ENCODE measurements at regions not wholly inside any gene's neighbourhood (a gene's known extent, or its start where the extent isn't known, plus 50 kb on each side); places are given as distances from the start of the nearest gene placed in this dataset.

- H3K27me3 ChIP-seq (ENCODE audit: insufficient read depth, low read depth, severe bottlenecking): no peaks in the 10 kb centered on the region
- H3K9me3 ChIP-seq (ENCODE audit: severe bottlenecking): no peaks in the 10 kb centered on the region
- DNase-seq: no peak
- no peak overlapping the region for H3K27ac ChIP-seq
- TF ChIP-seq CTCF (IDR thresholded peaks at IDR 0.05; ENCODE audit: low read depth, low read length): no peak
- H3K4me3 ChIP-seq (ENCODE audit: low read depth, low read length): no peak overlapping the region
- no peaks in the 10 kb centered on the region for H3K36me3 ChIP-seq
These were observed 403.4 kb downstream of the HDGFL1 start for GRCh38 chr6:22972771-22973170.

GRCh38 chr6:22975079-22975478 lies 405.7 kb downstream of the HDGFL1 start:
- Histone ChIP-seq H3K36me3 (no peaks in the 10 kb centered on the region), H3K4me3 (ENCODE audit: low read depth, low read length) (no peak overlapping the region), H3K27me3 (ENCODE audit: insufficient read depth, low read depth, severe bottlenecking) (no peaks in the 10 kb centered on the region), H3K9me3 (ENCODE audit: severe bottlenecking) (no peaks in the 10 kb centered on the region), H3K27ac (no peak overlapping the region)
- DNase-seq: no peak
- TF ChIP-seq CTCF (IDR thresholded peaks at IDR 0.05; ENCODE audit: low read depth, low read length): no peak

- peak; percentile 37 for DNase-seq
- Histone ChIP-seq H3K36me3 (no peaks in the 10 kb centered on the region), H3K27ac (no peak overlapping the region), H3K27me3 (ENCODE audit: insufficient read depth, low read depth, severe bottlenecking) (no peaks in the 10 kb centered on the region), H3K4me3 (ENCODE audit: low read depth, low read length) (no peak overlapping the region), H3K9me3 (ENCODE audit: severe bottlenecking) (no peaks in the 10 kb centered on the region)
- TF ChIP-seq CTCF (IDR thresholded peaks at IDR 0.05; ENCODE audit: low read depth, low read length): no peak
These were observed 411.1 kb downstream of the HDGFL1 start for GRCh38 chr6:22980446-22980845.

- H3K27ac ChIP-seq: no peak overlapping the region
- no peaks in the 10 kb centered on the region for H3K27me3 ChIP-seq (ENCODE audit: insufficient read depth, low read depth, severe bottlenecking)
- TF ChIP-seq CTCF (IDR thresholded peaks at IDR 0.05; ENCODE audit: low read depth, low read length): 0 out of 2 replicates have a peak, but pooled peaks have one; percentile 15
- no peak overlapping the region for H3K4me3 ChIP-seq (ENCODE audit: low read depth, low read length)
- DNase-seq: no peak
- H3K36me3 ChIP-seq: no peaks in the 10 kb centered on the region
- H3K9me3 ChIP-seq (ENCODE audit: severe bottlenecking): peaks cover 3% of the 10 kb centered on the region
These were observed 432.8 kb downstream of the HDGFL1 start for GRCh38 chr6:23002044-23002619.

- peak overlapping the region; percentile 33 for H3K27ac ChIP-seq
- H3K9me3 ChIP-seq (ENCODE audit: severe bottlenecking): peaks cover 3% of the 10 kb centered on the region
- H3K27me3 ChIP-seq (ENCODE audit: insufficient read depth, low read depth, severe bottlenecking): no peaks in the 10 kb centered on the region
- H3K36me3 ChIP-seq: no peaks in the 10 kb centered on the region
- H3K4me3 ChIP-seq (ENCODE audit: low read depth, low read length): peak overlapping the region; percentile 50
- peak; percentile 76 for DNase-seq
- TF ChIP-seq CTCF (IDR thresholded peaks at IDR 0.05; ENCODE audit: low read depth, low read length): no peak
These were observed 434.5 kb downstream of the HDGFL1 start for GRCh38 chr6:23003671-23004467.
